ENCODE measurements at regions not wholly inside any gene's neighbourhood (a gene's known extent, or its start where the extent isn't known, plus 50 kb on each side); places are given as distances from the start of the nearest gene placed in this dataset.

- H3K4me3 ChIP-seq (ENCODE audit: low read length), result no peak overlapping the region
- TF ChIP-seq ZNF274 (IDR thresholded peaks at IDR 0.05; ENCODE audit: low read depth, low read length), result no peak
Measured at GRCh38 chr2:62370321-62371250, 135.4 kb downstream of the TMEM17 start.

GRCh38 chr2:62369541-62370202 is 136.3 kb downstream of the TMEM17 start:
- TF ChIP-seq ZNF274 (IDR thresholded peaks at IDR 0.05; ENCODE audit: low read depth, low read length), result no peak
- H3K4me3 ChIP-seq (ENCODE audit: low read length), result no peak overlapping the region

GRCh38 chr2:62364791-62365528 is 141.0 kb downstream of the TMEM17 start:
- H3K4me3 ChIP-seq (ENCODE audit: low read length), result no peak overlapping the region
- TF ChIP-seq ZNF274 (IDR thresholded peaks at IDR 0.05; ENCODE audit: low read depth, low read length), result no peak

- no peak overlapping the region; the same call in 1 of the 2 replicates for H3K4me3 ChIP-seq (ENCODE audit: low read length)
- no peak for TF ChIP-seq ZNF274 (IDR thresholded peaks at IDR 0.05; ENCODE audit: low read depth, low read length)
Measured at GRCh38 chr2:62363166-62363565, 142.8 kb downstream of the TMEM17 start.

GRCh38 chr2:62362561-62362960 is 143.4 kb downstream of the TMEM17 start:
- no peak for TF ChIP-seq ZNF274 (IDR thresholded peaks at IDR 0.05; ENCODE audit: low read depth, low read length)
- H3K4me3 ChIP-seq (ENCODE audit: low read length), result no peak overlapping the region

- no peak for TF ChIP-seq ZNF274 (IDR thresholded peaks at IDR 0.05; ENCODE audit: low read depth, low read length)
- no peak overlapping the region for H3K4me3 ChIP-seq (ENCODE audit: low read length)
Measured at GRCh38 chr2:62361964-62362363, 144.0 kb downstream of the TMEM17 start.

- no peak for TF ChIP-seq ZNF274 (IDR thresholded peaks at IDR 0.05; ENCODE audit: low read depth, low read length)
- H3K4me3 ChIP-seq (ENCODE audit: low read length), result no peak overlapping the region
Measured at GRCh38 chr2:62354771-62355561, 151.0 kb downstream of the TMEM17 start.

GRCh38 chr2:62352031-62352430 is 154.0 kb downstream of the TMEM17 start:
- no peak for TF ChIP-seq ZNF274 (IDR thresholded peaks at IDR 0.05; ENCODE audit: low read depth, low read length)
- no peak overlapping the region for H3K4me3 ChIP-seq (ENCODE audit: low read length)

GRCh38 chr2:62349788-62350187 is 153.9 kb downstream of the B3GNT2 start:
- TF ChIP-seq ZNF274 (IDR thresholded peaks at IDR 0.05; ENCODE audit: low read depth, low read length), result no peak
- no peak overlapping the region for H3K4me3 ChIP-seq (ENCODE audit: low read length)

GRCh38 chr2:62348700-62349099 is 152.8 kb downstream of the B3GNT2 start:
- no peak overlapping the region for H3K4me3 ChIP-seq (ENCODE audit: low read length)
- no peak for TF ChIP-seq ZNF274 (IDR thresholded peaks at IDR 0.05; ENCODE audit: low read depth, low read length)

GRCh38 chr2:62347563-62348270 is 151.8 kb downstream of the B3GNT2 start:
- no peak overlapping the region; the same call in 1 of the 2 replicates for H3K4me3 ChIP-seq (ENCODE audit: low read length)
- TF ChIP-seq ZNF274 (IDR thresholded peaks at IDR 0.05; ENCODE audit: low read depth, low read length), result no peak

GRCh38 chr2:62344472-62344871 is 148.6 kb downstream of the B3GNT2 start:
- no peak for TF ChIP-seq ZNF274 (IDR thresholded peaks at IDR 0.05; ENCODE audit: low read depth, low read length)

More at GRCh38 chr2:62344472-62344871, 148.6 kb downstream of the B3GNT2 start:
- H3K4me3 ChIP-seq (ENCODE audit: low read length), result no peak overlapping the region

All from GM08714 (cell line).